Stimulated activated CD4-positive, alpha-beta T cell treated with anti-CD3 and anti-CD28 coated beads, Interleukin-15, amount 100 ng/mL, for 48 hours (primary cell): ENCODE measurements at regions not wholly inside any gene's neighbourhood (a gene's known extent, or its start where the extent isn't known, plus 50 kb on each side); places are given as distances from the start of the nearest gene placed in this dataset.

ENCODE experiments used
- DNase-seq, 2 donors: peaks; one replicate each; pipeline ENCODE4 v3.0.0-alpha.2; 2020; ENCODE audit warnings: low read depth in 2 of 2

DNA sequence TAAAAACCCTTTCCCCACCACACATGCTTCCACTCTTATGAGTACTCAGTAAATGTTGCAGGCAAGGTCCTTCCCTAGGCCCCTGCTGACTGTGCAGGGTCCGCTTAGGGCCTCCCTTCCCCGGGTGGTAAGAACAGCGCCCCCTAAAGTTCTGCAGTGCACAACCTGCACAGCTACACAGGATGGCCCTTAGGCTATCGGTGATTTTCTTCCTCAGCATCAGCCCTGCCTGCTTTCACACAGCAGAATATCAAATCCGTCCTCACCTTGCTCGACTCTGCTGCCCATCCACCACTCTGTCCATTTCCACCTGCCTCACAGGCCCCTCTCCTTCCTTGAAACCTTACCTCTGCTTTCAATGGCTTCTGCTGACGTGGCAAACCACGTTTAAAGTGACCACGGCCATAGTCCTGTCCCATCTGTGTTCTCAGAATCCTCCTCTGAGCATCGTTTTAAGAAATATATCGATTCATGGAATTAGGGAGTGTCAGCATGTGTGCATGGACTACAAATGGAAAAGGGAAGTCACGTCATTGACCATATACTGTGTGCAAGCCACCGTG is 51.4 kb upstream of the TMEM132E start:
- no peak for DNase-seq

DNA sequence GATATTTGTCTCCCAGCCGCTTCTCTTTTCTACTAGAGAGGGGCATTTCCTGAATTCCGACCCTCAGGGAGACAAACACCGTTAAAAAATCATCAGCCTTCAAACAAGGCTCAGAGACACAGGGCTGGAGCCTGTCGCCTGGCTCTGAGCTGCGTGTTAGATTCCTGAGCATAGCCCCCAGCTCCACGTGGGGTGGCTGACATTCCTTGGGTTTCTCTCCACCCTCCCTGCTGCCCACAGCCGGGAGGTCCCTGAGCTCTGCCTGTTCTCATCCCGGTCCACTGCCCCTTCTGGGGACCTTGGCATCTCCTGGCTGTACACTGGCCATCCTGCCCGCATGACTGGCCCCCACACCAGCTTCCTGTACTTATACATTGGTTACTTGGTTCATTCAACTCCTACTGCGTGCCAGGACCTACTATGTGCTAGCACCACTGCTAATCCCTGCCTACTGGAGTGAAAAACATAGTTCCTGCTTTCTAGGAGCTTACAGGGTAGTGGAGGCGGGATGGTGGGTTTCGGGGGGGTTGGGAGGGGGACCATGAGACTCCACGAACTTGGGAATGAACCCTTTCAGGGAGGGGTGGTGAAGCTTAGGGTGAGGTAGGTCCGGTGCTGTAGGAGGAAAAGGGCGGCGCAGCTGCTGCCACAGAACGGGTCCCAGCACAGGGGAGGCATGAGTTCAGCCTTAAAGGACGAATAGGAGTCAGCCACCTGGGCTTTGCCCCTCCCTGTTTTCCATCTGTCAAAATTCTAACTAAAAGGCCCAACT is 52.1 kb upstream of the TMEM132E start:
- DNase-seq: no peak

DNA sequence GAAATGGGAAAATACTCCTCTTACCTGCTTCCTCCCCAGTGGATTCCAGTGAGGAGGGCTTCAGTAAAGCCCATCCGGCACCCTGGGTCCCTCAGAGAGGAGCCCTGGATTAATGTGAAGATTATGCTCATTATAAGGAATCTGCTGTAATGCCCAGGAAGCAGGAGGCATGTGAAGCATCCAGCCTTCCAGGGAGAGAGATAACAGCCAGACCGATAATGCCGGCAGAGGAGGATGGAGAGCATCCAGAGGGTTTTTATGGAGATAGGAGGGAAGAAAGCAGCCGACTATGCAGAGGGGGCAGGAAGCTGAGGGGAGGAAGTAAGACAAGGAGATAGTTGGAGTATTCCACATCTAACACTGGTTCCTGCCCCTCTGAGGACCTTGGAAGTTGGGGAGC is 53.7 kb upstream of the TMEM132E start:
- no peak for DNase-seq

DNA sequence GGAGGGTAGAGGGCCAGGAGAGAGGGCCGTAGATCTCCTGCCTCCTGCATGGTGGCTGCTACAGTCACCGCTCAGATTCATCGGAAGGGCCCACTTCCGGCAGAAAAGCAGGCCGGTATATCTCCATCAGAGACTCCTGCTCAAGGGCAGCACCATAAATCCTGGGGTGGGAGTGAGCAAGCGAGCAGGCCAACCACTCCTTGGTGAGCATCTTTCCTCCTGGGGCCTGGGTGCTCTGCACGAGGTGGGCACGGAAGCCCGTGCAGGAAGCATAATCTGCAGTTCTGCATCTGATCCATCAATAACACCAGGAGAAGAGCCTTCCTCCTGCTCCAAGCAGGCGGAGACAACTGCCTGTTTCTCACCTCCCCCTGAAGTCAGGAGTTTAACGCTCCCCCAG is 57.4 kb upstream of the TMEM132E start:
- no peak for DNase-seq

DNA sequence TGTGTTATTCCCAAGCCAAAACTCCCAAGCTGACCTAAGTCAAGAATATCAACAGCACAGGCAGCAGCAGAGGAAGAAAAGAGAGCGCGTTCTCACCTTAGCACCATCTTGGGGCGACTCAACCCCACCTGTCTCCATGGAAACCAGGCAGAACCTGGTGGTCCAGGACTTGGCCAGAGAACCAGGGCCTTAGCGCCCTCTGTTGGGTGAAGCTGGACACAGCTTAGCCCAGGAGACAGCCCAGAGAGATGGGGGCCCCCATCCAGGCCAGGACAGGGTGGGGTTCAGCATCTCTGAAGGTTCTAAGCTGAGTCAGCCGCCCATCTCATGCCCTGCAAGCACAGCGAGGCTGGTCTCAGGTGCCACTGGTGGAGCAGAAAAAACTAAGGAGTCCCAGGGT is 60.1 kb upstream of the TMEM132E start:
- DNase-seq: no peak

DNA sequence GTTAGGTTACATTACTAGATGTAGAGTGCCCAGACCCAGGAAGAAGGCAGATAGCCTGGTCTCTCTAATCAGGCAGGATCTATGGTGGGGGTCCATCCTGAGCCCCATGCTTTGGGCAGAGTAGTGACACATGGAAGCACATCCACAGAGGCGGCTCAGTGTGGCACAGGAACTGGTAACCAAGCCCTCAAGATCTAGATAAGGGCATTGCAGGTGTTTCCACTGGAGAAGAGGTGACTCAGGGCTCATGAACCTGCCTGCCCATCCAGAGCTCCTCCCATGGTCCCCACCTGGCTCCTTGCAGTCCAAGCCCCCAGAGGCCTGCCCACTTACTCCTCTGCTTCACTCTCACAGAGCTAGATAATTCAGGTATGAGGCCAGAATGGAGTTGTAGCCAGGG is 62.0 kb upstream of the TMEM132E start:
- no peak for DNase-seq

DNA sequence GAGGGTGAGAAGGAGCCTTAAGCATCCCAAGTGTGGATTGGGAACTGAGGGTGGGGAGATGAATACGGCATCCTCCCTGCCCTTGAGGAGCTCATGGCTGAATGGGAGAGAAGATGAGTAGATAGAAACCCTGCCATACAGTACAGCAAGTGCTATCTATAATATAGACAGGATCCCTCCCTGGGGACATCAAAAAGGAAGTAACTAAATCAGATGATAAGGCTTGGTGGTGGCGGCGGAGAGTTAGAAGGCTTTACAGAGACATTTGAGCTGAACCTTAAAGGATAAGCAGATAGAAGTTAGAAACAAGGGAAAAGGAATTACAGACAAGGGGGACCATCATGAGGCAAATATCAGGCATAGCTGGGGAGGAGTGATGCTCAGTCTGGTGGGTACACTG is 67.5 kb upstream of the TMEM132E start:
- no peak for DNase-seq

DNA sequence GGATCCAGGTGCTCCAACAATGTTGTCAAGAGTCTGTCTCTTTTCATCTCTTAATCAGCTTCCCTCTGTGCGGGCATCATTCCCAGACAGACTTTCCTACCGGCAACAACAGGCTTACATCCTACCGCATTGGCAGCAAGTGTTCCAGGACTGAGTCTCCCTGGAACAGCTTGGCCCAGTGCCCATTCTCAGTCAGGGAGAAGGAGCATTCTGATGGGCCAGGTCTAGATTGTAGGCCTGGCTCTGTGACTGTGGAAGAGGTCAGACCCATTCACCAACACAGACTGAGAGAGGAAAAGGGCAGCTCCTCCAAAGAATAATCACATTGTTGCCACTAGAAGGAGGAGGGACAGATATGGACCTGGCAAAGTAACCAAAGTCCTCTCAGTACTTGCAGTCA is 68.1 kb upstream of the TMEM132E start:
- DNase-seq: no peak

DNA sequence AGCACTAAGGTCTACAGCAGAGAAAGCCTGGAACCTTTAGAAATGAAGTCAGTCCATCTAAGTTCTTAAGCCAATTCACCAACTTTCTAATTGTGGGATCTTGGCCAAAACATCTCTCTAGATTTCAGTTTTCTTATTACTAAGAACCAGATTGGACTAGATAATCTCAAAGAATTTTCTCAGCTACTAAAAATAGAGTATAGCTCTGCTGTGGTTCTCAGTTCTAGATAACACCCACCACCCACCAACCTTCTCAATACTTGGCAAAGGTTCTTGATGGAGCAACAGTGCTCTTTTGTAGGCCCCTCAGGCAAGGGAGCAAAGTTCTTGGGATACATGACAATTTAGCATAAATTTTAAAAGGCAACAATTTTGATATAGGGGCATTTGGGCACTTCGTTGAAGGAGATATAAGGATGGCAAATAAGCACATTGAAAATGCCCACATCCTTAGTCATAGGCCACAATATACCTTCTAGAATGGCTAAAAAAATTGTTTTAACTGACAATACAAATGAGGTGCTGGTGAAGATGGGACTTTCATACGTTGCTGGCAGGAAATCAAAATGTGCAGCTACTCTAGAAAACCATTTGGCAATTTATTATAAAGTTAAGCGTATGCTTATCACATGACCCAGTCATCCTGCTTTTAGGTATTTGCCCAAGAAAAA is 74.4 kb upstream of the TMEM132E start:
- no peak for DNase-seq

DNA sequence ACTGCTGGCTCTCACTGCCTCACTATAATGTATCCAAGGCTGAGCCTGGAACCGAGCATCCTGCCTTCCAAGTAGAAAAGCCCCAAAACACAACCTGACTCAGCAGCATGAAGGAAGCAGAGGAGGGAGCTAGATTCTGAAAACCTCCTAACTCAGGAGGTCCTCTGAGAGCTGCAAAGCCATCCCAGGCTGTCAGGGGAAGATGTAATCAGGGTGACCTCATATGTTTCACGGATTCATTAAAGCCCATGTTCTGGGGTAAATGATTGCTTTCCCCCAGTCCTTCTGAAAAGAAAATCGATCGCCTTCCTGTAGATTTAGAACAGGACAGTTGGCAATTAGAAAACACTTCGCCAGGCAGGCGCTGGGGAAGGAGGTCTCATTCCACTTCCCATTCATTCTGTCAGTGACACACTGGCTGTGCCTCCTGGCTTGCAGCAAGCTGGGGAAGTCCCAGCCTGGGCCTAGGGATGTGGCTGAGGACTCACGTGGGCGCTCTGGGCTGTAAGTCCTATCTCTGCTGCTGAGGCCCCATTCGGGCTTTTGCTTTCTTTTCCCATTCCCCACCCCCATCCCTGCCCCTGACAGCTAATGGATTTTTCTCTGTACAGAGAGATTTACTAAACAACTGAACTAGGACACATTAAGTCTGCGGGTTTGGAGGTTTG is 75.7 kb upstream of the TMEM132E start:
- DNase-seq: no peak

DNA sequence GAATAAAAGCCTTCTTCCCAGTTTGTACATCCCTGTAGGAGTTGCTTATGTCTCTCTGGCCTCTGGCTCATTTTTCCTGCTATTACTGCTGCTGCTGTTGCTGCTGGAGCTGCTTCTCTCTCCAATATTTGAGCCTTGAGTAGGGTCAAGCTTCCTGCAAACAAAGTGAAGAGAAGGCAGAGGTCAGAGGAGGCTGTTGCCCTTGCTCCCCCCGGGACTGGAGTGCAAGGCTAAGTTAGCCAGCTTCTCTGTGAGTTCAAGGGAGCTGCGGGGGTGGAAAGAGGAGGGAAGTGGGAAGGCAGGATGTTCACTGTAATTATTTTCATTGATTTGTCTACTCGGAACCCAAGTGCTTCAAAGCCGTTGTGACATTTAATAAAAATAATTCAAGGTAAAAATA is 77.0 kb upstream of the TMEM132E start:
- DNase-seq: no peak

DNA sequence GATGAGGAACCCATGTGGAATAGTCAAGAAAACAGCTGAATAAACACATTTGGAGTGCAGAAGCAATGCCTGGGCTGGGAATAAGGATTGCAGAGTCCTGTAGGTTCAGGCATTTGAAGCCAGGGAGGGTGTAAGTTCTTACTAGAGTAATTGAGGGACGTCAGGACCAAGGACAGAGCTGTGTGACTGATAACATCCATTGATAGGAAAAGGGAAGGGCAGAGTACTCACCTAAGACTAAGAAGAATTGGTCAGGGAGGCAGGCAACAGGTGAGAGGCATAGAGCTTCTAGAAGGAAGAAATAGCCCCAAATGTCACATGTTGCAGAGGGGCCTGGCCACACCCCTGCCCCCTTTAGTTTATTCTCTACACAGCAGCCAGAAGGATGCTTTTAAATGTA is 79.8 kb upstream of the TMEM132E start:
- DNase-seq: no peak

DNA sequence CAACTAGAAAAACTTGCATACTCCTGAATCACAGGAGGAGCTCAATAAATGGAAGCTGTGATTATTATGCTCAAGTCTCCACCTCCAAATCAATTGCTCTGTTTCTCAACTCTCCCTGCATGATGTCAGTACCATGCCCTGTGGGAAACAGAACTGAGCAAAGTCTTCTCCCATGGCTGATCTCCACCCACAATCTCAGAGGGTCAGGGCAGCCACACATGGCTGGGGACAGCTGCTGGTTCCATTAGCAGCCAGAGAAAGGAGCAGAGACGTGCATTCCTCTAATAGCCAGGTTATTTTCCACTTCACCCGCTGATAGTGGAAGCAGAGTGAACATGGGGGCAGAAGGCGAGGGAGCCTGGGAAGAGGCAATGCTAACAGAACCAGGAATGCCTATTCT is 85.5 kb upstream of the TMEM132E start:
- no peak for DNase-seq

DNA sequence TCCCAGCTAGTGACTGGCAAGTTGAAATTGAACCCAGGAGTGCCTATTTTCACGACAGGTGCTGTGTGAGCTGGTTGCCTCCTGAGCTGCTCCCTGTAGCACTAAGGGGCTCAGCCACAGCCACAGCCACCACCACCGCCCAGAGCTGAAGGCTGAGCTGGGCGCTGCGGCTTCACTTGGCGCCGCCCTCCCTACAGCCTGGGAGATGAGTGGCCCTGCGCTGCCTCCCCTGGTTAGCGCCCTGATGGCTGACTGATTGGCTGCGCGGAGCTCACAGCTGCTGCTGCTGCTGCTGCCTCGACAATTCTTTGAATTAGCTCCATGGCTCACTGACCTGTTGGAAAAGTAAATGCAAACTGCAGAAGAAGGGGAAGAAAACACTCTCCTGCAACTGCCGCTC is 91.8 kb upstream of the TMEM132E start:
- DNase-seq: no peak

DNA sequence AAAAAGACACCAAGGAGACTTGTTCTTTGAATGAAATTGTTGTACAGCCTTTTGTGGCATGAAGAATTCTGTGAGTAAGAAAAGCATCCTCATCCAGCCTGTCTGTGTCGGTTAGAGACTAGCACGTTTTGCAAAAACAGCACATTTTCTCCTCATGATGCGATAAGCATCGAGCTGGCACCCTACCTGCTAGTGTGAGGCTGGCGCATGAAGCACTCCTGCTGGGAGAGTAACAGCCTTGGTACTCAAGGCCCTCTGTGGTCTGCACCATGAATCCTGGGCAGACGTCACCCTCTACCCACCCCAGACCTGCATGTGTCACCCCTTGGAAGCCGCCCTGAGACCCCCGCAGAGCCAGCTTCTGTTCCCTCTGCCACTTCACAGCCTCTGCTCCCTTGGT is 92.6 kb upstream of the TMEM132E start:
- DNase-seq: no peak

DNA sequence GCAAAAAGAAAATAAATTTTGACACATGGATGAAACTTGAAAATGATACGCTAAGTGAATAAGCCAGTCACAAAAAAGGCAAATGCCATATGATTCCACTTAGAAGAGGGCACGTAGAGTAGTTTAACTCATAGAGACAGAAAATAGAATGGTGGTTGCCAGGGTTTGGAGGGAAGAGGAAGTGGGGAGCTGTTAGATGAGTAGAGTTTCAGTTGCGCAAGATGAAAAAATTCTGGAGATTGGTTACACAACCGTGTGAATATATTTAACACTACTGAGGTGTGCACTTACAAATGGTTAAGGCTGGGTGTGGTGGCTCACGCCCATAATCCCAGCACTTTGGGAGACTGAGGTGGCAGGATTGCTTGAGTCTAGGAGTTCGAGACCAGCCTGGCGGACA is 93.4 kb upstream of the TMEM132E start:
- DNase-seq: no peak

DNA sequence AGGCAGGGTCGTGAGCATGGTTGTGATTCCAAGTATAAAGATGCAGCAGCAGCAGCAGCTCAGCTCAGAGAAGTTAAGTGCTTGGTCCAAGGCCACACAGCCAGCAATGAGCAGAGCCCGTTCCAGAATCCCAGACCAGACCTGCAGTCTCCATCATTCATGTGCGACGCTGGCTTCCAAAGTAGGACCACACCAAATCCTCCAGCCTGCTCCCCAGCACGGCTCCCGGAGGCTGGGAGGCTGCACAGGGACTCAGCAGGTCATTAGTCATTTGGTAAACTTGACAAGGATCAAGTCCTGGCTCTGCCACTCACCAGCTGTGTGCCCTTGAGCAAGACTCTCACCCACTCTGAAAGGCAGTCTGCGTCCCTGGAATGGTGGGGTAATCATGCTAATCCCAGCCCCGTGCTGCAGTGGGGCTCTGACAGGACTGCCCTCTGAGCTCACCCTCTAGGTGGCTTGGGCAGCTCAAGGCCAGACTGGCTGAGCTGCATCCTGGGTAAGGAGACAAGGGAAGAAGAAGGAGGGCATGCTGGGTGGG is 95.1 kb upstream of the TMEM132E start:
- no peak for DNase-seq

DNA sequence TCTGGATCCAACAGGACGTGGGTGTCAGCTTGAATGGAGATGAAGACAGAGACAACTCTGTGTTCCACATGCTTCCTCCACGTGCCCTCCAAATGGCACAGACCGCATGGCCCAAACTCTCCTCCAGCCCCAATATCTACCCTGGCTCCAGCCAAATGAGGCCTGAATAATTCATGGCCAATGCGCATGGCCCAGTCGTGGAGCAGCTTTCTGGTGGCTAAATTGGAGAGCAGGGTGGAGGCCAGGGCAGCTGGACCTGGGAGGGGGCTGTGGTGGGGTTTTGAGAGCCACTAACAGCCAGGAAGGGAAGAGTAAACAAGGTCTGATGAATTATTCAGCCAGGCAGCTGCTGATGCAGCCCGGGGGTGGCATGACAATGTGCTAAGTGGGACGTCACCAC is 96.7 kb upstream of the TMEM132E start:
- no peak for DNase-seq

DNA sequence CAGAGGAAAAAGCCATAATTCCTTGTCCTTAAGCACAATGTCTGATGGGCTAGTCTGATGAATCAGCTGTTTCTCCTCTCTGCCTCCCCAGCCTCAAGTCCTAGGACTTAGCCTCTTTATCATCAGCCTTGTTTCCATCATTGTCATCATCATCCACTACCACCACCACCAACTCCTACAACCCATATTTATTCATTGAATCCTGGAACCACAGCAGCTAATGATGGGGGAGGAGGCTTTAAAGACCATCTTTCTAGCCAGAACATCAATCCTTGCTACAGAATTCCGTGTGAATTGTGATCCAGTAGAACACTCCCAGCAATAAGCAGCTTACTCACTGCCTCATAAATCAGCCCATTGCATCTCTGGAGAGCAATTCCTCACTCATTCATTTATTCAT is 97.6 kb upstream of the TMEM132E start:
- DNase-seq: no peak

DNA sequence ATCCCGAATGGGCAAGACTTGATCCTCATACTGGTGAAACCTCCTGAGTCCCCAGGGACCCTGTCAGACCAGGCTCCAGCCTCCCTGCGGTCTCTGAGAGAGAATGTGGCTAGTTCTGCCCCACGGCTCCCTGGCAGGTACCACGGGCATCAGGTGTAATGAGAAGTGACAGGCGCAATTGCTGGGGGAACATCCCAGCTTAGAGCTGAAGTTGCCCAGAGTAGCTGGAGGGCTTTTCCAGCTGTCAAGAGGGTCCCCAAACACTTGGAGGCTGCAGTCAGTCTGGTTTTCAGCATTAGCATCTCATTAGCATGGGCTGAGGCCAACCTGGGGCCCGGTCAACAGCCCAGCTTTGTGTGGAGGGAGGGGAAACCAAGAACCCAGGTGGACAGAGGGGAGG is 100.0 kb upstream of the TMEM132E start:
- DNase-seq: no peak

DNA sequence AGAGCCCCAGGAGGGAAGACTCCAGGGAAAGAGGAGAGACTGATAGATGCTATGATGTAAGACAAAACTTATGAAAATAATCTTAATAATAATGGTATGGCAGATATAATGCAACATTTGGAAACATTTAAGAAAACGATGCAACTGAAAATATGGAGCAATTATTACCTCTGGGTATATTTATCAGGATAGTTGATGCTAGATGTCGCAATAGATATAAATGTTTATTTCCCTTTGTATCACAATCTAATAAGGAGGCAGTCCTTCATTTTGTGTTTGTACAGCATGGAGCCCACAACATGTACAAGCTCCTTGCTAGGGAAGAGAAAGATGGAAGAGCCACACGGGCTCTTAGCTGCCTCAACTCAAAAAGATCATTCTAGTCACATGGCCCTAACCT is 101.1 kb upstream of the TMEM132E start:
- DNase-seq: no peak

DNA sequence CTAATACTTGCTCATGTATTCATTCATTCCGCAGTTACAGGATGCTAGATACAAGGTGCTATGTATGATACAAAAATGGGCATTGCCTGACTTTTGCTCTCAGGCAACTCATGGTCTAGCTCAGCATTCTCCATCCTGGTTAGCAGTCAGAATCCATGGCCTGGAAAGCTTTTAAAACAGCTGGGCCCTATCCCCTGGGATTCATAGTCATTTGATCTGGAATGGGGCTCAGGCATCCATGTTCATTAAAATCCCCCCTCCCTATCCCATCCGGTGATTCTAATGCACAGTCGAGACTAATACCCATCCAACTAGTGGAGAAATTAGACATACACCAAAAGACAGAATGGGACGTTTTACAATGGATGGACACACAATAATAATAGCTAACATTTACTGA is 104.1 kb upstream of the TMEM132E start:
- DNase-seq: no peak

DNA sequence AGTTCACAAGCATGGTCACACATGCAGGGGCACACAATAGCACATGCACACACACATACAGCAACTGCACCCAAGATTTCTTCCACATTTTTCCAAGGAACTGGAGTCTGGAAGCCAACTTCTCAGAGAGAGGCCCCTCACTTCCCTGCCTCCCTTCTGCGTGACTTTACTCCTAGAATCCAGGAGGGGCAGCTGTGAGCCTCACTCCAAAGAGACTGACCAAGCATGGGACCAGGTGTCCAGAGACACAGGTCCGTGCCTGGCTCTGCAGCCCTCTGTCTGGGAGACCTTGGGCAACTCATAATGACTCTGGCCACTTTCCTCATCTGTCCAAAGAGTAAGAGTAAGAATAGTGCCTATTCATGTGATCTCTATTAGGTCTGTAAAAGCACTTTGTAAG is 104.7 kb upstream of the TMEM132E start:
- DNase-seq: no peak
